Heart left ventricle (tissue), 16 donors: ENCODE measurements at regions not wholly inside any gene's neighbourhood (a gene's known extent, or its start where the extent isn't known, plus 50 kb on each side); places are given as distances from the start of the nearest gene placed in this dataset.

Experiments
- ATAC-seq, 4 donors: fragments of 200-7000 bp; cut with Tn5 transposase; one replicate each; pipeline ENCODE4 v1.9.1; 2020 to 2022; ENCODE audit warnings: moderate library complexity in 4 of 4, mild to moderate bottlenecking in 3 of 4, moderate number of reproducible peaks in 1 of 4
- DNase-seq, 5 donors: peaks; one replicate each; pipeline ENCODE4 v3.0.0-alpha.2; 2020
- H3K27ac ChIP-seq, 12 donors: fragments of 200-600 bp; sonication (generic) in 4 of 12; one replicate each; pipeline versions ENCODE4 v1.5.0 to v1.8.0; 2016 to 2022; ENCODE audit warnings: mild to moderate bottlenecking in 2 of 12
- H3K27me3 ChIP-seq, 9 donors: fragments of 200-600 bp; sonication (generic) in 2 of 9; one replicate each; pipeline versions ENCODE4 v1.5.1 to v1.8.0; 2016 to 2022; ENCODE audit warnings: mild to moderate bottlenecking in 3 of 9
- H3K36me3 ChIP-seq, 9 donors: fragments of 200-600 bp; sonication (generic) in 2 of 9; one replicate each; pipeline versions ENCODE4 v1.5.0 to v1.8.0; 2018 to 2022; ENCODE audit warnings: mild to moderate bottlenecking in 2 of 9
- H3K4me1 ChIP-seq, 12 donors: fragments of 200-600 bp; sonication (generic) in 4 of 12; one replicate each; pipeline versions ENCODE4 v1.5.0 to v1.8.0; 2016 to 2022; ENCODE audit warnings: mild to moderate bottlenecking in 3 of 12
- H3K4me3 ChIP-seq, 12 donors: fragments of 200-600 bp; sonication (generic) in 4 of 12; one replicate each; pipeline versions ENCODE4 v1.5.0 to v1.8.0; 2017 to 2022; ENCODE audit warnings: mild to moderate bottlenecking in 9 of 12, moderate library complexity in 4 of 12
- H3K9me3 ChIP-seq, 12 donors: fragments of 200-600 bp; sonication (generic) in 4 of 12; one replicate each; pipeline versions ENCODE4 v1.5.0 to v1.8.0; 2016 to 2022; ENCODE audit warnings: mild to moderate bottlenecking in 1 of 12
- POLR2A ChIP-seq, 2 donors: fragments of 450-650 bp; IDR thresholded peaks; one replicate each; pipeline ENCODE4 v1.6.1; 2017; ENCODE audit warnings: antibody characterized with exemption in 2 of 2, mild to moderate bottlenecking in 2 of 2, moderate library complexity in 2 of 2
- WGBS, 4 donors: extraction: QIAGEN DNeasy Blood & Tissue Kit in 2 of 4; methylation state at CpG; one replicate each; pipeline versions ENCODE4 v1.1.5 to v1.1.7; 2013 to 2018; 5-methylcytosine and 5-hydroxymethylcytosine counted together
- intact Hi-C, 10 donors: fragments of 100-400 bp; cut with DNase I; formaldehyde crosslinking; loops; one replicate each; pipeline versions ENCODE4 v1.11.1 to v1.14.2; 2022
- TF ChIP-seq, protein P1 (sequence below), 12 donors: fragments of 200-600 bp; sonication (generic) in 4 of 12; IDR thresholded peaks; one replicate each; pipeline versions ENCODE4 v1.5.0 to v1.8.0; 2018 to 2022; ENCODE audit warnings: antibody characterized with exemption in 12 of 12, mild to moderate bottlenecking in 5 of 12
- donor health status: ischemic (EF 13 %, LVEDD 7.1; RV severe dilation, severe dysfunction).
- donor health status: healthy with polysubstance abuse.
- donor health status: DM: no; HTN: yes; CAD: no.
- donor health status: DM: no; HTN: no; CAD: no.
- donor health status: ischemic (EF 25% LVEDD 6.9; RV normal size, moderate dysfunction).
- donor health status: ischemic (EF 25% LVEDD 5.7; RV mildly dilated, moderate dysfunction).
- donor health status: healthy.
- donor health status: DM: yes; HTN: yes; CAD: no.
- donor health status: ischemic (EF 35%, LVEDD 5.7; RV mildly dilated, moderate dysfunction).
- donor health status: nonischemic (EF 11% LVEDD 7.7; RV severe dilation, severe dysfunction).
- donor health status: DM: yes; HTN: yes; CAD: no.
- donor health status: PGD.
- donor health status: ischemic (EF 29% LVEDD 5.4; RV normal size, mild dysfunction).
- donor health status: nonischemic (EF 23%, LVEDD 6.1; RV moderate dilation, normal function).

DNA sequence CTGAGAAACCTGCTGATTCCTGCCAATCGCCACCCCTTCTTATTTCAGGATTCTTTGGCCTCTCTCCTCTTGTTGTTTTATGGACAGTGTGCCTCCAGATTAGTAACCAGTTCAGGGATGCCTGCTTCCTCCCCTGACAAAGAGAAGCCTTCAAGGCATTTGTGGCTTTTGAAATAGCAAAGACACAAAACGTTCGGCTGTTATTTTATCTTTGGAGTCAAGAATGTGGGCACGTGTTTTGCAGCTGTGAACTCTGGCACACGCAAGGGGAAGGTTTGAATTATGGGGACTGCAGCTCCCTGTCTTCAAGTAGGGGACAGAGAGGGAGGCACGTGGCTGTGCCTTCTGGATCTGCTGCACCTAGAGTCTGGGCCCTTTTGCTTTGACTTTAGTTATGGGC, 157.9 kb upstream of the GRB10 start:
- DNase-seq, result no peak
- H3K36me3 ChIP-seq, result no peaks in the 10 kb centered on the region
- no peaks in the 10 kb centered on the region for H3K4me1 ChIP-seq
- no peak overlapping the region for H3K27ac ChIP-seq
- H3K27me3 ChIP-seq, result no peaks in the 10 kb centered on the region
- H3K4me3 ChIP-seq, result no peak overlapping the region
- intact Hi-C loops, result no loop called here
- TF ChIP-seq, protein P1, sequence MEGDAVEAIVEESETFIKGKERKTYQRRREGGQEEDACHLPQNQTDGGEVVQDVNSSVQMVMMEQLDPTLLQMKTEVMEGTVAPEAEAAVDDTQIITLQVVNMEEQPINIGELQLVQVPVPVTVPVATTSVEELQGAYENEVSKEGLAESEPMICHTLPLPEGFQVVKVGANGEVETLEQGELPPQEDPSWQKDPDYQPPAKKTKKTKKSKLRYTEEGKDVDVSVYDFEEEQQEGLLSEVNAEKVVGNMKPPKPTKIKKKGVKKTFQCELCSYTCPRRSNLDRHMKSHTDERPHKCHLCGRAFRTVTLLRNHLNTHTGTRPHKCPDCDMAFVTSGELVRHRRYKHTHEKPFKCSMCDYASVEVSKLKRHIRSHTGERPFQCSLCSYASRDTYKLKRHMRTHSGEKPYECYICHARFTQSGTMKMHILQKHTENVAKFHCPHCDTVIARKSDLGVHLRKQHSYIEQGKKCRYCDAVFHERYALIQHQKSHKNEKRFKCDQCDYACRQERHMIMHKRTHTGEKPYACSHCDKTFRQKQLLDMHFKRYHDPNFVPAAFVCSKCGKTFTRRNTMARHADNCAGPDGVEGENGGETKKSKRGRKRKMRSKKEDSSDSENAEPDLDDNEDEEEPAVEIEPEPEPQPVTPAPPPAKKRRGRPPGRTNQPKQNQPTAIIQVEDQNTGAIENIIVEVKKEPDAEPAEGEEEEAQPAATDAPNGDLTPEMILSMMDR (IDR thresholded peaks at IDR 0.05), result no peak
- no peak for TF ChIP-seq POLR2A (IDR thresholded peaks at IDR 0.05)
- peaks cover 0 to 5% (median 0%) of the 10 kb centered on the region in 12 donors for H3K9me3 ChIP-seq
- 41 to 51% (median 50%) methylated on average over 6 of the region's 6 CpGs for WGBS, 4 donors
- no peak for ATAC-seq

- DNase-seq, result peak in 1 of 5 donors; percentile 43
- H3K9me3 ChIP-seq, result peaks cover 0 to 11% (median 0%) of the 10 kb centered on the region in 12 donors
- TF ChIP-seq, protein P1 (IDR thresholded peaks at IDR 0.05), result no peak
- no peak for TF ChIP-seq POLR2A (IDR thresholded peaks at IDR 0.05)
- no peak overlapping the region for H3K27ac ChIP-seq
- no peaks in the 10 kb centered on the region for H3K36me3 ChIP-seq
- 64 to 73% (median 66%) methylated on average over 4 of the region's 4 CpGs for WGBS, 4 donors
- no peak overlapping the region for H3K4me3 ChIP-seq
- H3K4me1 ChIP-seq, result no peaks in the 10 kb centered on the region
- intact Hi-C loops, result no loop called here
- H3K27me3 ChIP-seq, result no peaks in the 10 kb centered on the region
- peak; percentile 20 to 86 (median 63) for ATAC-seq
These were observed 156.3 kb upstream of the GRB10 start for GRCh38 chr7:50939021-50939420.

GRCh38 chr7:50937727-50938126, 155.0 kb upstream of the GRB10 start:
- WGBS, 4 donors, result 56 to 68% (median 61%) methylated on average over 2 of the region's 2 CpGs
- Histone ChIP-seq H3K27me3 (no peaks in the 10 kb centered on the region), H3K4me1 (no peaks in the 10 kb centered on the region), H3K4me3 (no peak overlapping the region), H3K36me3 (no peaks in the 10 kb centered on the region), H3K9me3 (peaks cover 0 to 13% (median 0%) of the 10 kb centered on the region in 12 donors), H3K27ac (no peak overlapping the region)
- TF ChIP-seq, protein P1 (IDR thresholded peaks at IDR 0.05), result no peak
- no peak for TF ChIP-seq POLR2A (IDR thresholded peaks at IDR 0.05)
- ATAC-seq, result no peak
- intact Hi-C loops, result no loop called here
- no peak for DNase-seq

- no peak overlapping the region for H3K4me3 ChIP-seq
- no peak for DNase-seq
- ATAC-seq, result no peak
- 70 to 81% (median 78%) methylated on average over 1 of the region's 1 CpG for WGBS, 4 donors
- H3K4me1 ChIP-seq, result no peaks in the 10 kb centered on the region
- TF ChIP-seq, protein P1 (IDR thresholded peaks at IDR 0.05), result no peak
- TF ChIP-seq POLR2A (IDR thresholded peaks at IDR 0.05), result no peak
- intact Hi-C loops, result no loop called here
- peaks cover 0 to 9% (median 0%) of the 10 kb centered on the region in 12 donors for H3K9me3 ChIP-seq
- no peak overlapping the region for H3K27ac ChIP-seq
- H3K36me3 ChIP-seq, result no peaks in the 10 kb centered on the region
- H3K27me3 ChIP-seq, result no peaks in the 10 kb centered on the region
These were observed 143.4 kb upstream of the GRB10 start for GRCh38 chr7:50926049-50926448.
